Panc1 (cell line): ENCODE measurements at regions not wholly inside any gene's neighbourhood (a gene's known extent, or its start where the extent isn't known, plus 50 kb on each side); places are given as distances from the start of the nearest gene placed in this dataset.

Source experiments
- POLR2AphosphoS5 ChIP-seq: IDR thresholded peaks from 2 replicates; pipeline ENCODE4 v1.6.1; 2012; ENCODE audit warnings: mild to moderate bottlenecking, low read depth, low read length, moderate library complexity
- SIN3A ChIP-seq: IDR thresholded peaks from 2 replicates; pipeline ENCODE4 v1.6.1; 2012; ENCODE audit warnings: low read depth, mild to moderate bottlenecking, low read length, moderate library complexity, borderline replicate concordance; ENCODE audit not compliant: insufficient read depth
- TF ChIP-seq, protein P1 (sequence below): fragments of 450-650 bp; IDR thresholded peaks from 2 replicates; pipeline ENCODE4 v1.5.1; 2017; ENCODE audit warnings: mild to moderate bottlenecking
- TF ChIP-seq, protein P2 (sequence below), 2 experiments: IDR thresholded peaks; 2 replicates each; pipeline ENCODE4 v1.6.1; 2011 to 2012; ENCODE audit warnings: low read depth in 2 of 2, control low read depth in 1 of 2, low read length in 1 of 2, mild to moderate bottlenecking in 1 of 2, moderate library complexity in 1 of 2; ENCODE audit not compliant: insufficient read depth in 1 of 2

DNA sequence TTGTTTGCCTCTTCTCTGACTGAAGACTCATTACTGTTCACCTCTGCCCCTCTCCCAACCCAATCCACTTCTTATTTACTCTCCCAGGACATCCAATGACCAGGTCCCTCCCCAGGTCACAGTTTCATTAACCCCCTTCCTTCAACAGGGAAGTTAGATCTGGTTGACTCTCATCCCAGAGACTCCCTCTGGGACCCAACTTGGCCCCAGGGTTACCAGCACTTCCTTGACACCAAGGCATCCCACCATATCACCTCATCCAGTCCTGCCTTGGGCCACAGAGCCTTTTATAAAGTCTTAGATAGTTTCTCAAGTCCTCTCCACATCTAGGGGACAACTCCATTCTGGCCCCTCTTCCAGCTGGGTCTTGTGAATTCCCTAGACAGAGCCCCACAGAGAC is 470.6 kb upstream of the TSHZ3 start:
- TF ChIP-seq POLR2AphosphoS5 (no peak), SIN3A (no peak)
- TF ChIP-seq, protein P1, sequence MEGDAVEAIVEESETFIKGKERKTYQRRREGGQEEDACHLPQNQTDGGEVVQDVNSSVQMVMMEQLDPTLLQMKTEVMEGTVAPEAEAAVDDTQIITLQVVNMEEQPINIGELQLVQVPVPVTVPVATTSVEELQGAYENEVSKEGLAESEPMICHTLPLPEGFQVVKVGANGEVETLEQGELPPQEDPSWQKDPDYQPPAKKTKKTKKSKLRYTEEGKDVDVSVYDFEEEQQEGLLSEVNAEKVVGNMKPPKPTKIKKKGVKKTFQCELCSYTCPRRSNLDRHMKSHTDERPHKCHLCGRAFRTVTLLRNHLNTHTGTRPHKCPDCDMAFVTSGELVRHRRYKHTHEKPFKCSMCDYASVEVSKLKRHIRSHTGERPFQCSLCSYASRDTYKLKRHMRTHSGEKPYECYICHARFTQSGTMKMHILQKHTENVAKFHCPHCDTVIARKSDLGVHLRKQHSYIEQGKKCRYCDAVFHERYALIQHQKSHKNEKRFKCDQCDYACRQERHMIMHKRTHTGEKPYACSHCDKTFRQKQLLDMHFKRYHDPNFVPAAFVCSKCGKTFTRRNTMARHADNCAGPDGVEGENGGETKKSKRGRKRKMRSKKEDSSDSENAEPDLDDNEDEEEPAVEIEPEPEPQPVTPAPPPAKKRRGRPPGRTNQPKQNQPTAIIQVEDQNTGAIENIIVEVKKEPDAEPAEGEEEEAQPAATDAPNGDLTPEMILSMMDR = no peak
- TF ChIP-seq, protein P2, sequence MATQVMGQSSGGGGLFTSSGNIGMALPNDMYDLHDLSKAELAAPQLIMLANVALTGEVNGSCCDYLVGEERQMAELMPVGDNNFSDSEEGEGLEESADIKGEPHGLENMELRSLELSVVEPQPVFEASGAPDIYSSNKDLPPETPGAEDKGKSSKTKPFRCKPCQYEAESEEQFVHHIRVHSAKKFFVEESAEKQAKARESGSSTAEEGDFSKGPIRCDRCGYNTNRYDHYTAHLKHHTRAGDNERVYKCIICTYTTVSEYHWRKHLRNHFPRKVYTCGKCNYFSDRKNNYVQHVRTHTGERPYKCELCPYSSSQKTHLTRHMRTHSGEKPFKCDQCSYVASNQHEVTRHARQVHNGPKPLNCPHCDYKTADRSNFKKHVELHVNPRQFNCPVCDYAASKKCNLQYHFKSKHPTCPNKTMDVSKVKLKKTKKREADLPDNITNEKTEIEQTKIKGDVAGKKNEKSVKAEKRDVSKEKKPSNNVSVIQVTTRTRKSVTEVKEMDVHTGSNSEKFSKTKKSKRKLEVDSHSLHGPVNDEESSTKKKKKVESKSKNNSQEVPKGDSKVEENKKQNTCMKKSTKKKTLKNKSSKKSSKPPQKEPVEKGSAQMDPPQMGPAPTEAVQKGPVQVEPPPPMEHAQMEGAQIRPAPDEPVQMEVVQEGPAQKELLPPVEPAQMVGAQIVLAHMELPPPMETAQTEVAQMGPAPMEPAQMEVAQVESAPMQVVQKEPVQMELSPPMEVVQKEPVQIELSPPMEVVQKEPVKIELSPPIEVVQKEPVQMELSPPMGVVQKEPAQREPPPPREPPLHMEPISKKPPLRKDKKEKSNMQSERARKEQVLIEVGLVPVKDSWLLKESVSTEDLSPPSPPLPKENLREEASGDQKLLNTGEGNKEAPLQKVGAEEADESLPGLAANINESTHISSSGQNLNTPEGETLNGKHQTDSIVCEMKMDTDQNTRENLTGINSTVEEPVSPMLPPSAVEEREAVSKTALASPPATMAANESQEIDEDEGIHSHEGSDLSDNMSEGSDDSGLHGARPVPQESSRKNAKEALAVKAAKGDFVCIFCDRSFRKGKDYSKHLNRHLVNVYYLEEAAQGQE (IDR thresholded peaks at IDR 0.05; ENCODE audit: insufficient read depth in 1 of 2, low read depth in 2 of 2, low read length in 1 of 2) = no peak
